Stromal cell of bone marrow (primary cell): ENCODE measurements at regions not wholly inside any gene's neighbourhood (a gene's known extent, or its start where the extent isn't known, plus 50 kb on each side); places are given as distances from the start of the nearest gene placed in this dataset.
"Not testable (repeated sequence)": the region's sequence is repeated elsewhere in the genome, so short reads cannot be mapped to it uniquely, and the experiment has no call there.

Experiments used
- DNase-seq: peaks from one replicate; pipeline ENCODE4 v3.0.0-alpha.2; 2012; ENCODE audit warnings: low read depth

- DNase-seq = no peak
These were observed 518.9 kb downstream of the BCKDHB start for GRCh38 chr6:80625405-80625804.

- DNase-seq = no peak
These were observed 516.8 kb downstream of the BCKDHB start for GRCh38 chr6:80623066-80623815.

DNA sequence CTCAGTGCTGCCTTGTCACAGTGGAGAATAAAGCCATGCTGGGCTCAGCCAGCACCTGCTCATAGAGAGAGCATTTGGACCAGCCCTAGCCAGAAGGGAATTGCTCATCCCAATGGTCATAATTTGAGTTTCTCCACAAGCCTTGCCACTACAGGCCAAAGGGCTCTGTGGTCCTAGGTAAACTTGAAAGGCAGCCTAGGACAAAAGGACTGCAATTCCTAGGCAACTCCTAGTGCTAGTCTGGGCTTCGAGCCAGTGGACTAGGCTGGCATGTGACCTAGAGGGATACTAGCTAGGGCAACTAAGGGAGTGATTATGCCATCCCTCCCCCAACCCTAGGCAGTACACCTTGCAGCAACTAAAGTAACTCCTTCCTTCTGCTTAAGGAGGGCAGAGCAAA, 516.2 kb downstream of the BCKDHB start:
- DNase-seq = no peak

DNA sequence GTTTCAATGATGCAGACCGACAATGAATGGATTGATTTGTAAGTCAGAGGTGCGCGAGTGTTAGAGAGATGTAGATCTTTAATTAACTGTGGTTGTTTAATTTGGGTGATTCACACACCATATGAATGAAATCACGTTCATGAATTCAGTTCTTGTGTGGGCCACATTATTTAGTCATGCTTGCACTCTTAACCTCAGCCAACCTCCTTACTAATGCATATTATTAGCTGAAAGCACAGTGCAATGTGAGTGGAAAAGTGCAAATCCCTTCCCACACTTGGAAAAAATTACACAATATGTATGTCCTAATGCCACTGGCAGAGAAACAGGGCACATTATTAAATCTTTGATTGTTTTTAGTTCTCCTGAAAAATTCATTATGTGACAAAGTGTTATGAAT, 512.5 kb downstream of the BCKDHB start:
- DNase-seq = no peak

DNA sequence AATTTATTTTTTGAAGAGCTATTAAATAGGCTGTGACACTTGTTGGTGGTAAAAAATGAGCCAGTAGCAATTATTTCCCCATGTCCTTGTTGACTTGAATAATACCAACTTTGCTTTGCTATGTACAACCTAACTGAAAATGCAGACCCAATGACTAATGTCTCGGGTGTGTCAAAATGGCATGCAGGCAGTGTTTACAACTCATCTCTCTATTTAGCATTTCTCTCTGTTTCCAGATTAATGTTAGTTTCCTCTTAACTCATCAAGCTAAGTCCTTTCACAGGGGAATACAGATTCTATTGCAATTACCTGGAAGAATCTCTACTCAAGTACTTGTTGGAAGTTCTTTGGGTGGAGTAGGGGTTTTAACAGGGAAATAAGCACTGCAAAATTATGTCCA, 504.4 kb downstream of the BCKDHB start:
- DNase-seq = no peak

DNA sequence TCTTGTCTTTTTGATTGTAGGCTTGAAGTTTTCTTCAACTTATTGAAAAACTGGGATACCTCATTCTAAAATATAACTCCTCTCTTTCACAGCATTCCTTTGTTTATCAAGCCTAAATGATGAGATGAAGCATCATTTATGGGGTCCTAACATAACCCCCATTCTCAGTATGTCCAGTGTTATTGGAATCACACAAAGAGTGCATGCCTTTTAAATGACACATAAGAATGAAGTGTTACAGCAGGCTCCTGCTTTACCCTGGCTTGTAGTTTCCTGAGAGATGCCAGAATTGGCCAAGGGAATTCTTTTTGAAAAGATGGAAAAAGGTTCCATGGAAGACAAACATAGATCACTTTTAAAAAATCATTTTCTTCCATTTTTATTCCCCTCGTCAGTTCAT, 502.4 kb downstream of the BCKDHB start:
- DNase-seq = no peak

DNA sequence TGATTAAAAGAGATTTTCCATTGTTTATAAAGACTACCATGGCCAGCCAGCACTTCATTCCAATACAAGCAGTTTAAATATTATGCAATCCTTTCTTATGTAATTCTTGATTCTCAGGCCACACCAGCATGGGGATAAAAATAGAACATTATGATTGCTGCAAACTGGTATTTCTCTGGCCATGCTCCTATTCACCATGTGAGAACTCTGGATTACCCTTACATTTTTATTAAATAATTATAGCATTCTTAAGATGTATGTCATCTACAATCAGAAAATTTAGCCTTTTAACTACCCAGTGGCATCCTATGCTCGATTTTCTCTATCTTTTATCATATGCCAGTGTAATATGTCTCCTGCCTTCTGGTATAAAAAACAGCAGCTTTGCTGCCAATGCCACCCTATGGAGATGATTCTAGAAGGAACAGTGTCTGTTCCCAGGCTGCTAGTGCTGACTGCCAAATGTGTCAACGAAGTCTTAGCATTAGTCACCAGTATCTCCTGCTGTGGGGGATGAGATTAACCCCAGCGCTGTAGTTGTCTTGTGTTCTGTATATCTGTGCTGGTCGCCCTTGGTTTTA, 501.4 kb downstream of the BCKDHB start:
- DNase-seq = peak; percentile 81

DNA sequence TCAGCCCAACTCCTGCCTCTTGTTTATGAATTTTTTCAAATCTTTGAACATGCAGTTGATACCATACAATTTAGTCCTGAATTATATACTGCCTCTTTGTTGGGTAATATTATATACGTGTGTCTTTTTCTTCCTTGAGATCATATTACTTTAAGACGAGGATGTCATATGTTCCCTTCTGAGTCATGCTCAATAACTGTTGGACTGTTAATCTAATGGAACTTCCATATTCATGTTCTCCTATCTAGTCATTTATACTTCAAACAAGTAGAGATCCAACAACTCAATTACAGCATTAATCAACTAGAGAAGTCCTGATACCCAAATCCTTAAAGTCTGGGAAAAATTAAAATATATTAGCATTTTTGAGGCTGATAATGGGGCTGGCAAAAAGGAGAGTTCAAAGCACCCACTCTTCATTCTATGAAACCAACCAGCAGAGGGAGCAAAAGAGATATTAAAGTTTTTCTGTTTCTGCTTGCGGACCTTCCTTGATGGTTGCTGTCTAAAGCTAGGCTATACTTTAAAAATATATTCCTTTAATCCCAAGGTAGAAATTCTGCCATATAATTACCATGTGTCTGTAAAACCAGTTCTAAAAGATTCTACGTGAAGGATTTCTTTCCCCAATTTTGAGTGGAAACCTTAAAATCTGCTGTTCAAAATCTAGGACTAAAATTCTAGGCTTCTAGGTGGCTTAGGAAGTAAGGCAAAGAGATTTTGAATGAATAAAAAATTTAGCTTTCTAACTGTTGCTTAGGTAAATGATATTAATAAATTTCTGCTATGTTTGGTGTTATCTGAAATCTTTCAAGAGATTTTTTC, 498.9 kb downstream of the BCKDHB start:
- no peak for DNase-seq

DNA sequence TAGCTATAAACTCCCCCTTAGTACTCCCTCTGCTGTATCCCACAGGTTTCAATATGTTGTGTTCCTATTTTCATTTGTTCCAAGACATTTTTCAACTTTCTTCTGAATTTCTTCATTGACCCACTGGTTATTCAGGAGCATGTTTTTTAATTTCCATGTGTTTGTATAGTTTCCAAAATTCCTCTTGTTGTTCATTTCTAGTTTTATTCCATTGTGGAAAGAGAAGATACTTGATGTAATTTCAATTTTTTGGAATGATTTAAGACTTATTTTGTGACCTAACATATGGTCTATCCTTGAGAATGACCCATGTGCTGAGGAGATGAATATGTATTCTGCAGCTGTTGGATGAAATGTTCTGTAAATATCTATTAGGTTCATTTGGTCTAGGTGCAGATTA, 497.2 kb downstream of the BCKDHB start:
- no peak for DNase-seq

DNA sequence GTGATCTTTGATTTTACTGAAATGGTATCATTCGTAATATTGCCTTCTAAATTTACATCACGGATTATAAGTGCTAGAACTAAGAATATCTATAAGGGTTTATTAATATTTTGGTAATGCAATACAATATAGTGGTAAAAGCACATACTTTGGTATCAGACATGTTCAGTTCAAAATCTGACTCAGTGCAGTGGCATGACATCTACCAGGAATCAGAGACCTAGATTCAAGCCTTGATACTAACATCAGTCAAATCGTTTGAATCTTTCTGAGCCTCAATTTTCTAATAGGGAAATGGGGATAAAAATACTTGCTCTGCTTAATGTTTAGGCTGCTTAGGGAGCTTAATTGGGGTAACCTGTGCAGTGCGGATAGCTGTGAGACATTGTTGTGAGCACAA, 488.0 kb downstream of the BCKDHB start:
- DNase-seq = no peak

DNA sequence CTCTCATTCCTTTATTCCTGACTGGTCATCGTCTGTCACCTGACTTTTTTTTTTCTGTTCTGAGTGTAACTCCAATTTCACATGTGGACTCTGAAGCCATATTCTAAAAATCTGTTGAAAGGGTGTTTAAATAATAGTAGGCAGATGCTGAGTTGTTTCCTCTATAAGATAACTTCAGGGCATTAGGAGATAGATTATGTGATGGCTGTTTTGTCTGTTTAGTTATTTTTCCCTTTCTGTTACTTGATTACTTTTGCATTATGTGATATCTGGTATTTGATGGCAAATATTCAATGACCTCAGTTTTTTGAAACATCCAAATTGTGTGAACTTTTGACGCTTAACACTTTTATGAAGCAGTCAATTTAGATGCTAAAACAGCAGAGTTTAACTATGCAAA, 486.0 kb downstream of the BCKDHB start:
- DNase-seq = no peak

- no peak for DNase-seq
These were observed 479.8 kb downstream of the BCKDHB start for GRCh38 chr6:80586242-80586641.

DNA sequence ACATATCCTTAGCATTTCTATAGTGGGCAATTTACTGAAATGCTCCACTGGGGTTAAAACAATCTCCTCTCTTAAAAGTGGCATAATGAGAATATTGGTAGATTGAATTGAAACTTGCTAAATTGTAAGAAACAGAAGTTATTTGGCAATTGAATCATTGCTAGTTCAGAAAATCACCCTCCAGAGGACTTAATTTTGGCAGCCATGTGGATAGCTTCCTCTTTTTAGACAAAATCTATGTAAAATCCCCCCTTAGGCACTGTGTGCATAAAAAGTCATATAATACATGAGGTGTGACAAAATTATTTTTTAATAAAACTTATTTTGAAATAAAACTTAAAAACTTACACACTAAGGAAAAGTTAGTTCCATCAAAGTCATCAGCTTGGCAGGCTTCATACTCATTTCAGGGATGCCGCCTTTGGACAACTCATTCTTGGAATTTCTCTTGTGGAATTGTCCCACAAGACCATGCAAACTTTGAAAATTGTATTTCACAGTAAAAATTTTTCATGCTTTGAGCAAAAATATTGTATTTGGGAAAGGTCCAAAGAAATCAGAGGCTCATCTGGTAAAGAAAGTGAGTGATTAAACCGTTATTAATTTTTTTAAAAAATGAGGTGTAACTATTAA, 473.0 kb downstream of the BCKDHB start:
- peak; percentile 17 for DNase-seq

GRCh38 chr6:80573320-80573719, 466.8 kb downstream of the BCKDHB start:
- not testable (repeated sequence) for DNase-seq

- DNase-seq = no peak
These were observed 459.9 kb downstream of the BCKDHB start for GRCh38 chr6:80566361-80566760.

- DNase-seq = no peak
These were observed 446.7 kb downstream of the BCKDHB start for GRCh38 chr6:80553071-80553740.

- no peak for DNase-seq
These were observed 444.3 kb downstream of the BCKDHB start for GRCh38 chr6:80550748-80551147.

DNA sequence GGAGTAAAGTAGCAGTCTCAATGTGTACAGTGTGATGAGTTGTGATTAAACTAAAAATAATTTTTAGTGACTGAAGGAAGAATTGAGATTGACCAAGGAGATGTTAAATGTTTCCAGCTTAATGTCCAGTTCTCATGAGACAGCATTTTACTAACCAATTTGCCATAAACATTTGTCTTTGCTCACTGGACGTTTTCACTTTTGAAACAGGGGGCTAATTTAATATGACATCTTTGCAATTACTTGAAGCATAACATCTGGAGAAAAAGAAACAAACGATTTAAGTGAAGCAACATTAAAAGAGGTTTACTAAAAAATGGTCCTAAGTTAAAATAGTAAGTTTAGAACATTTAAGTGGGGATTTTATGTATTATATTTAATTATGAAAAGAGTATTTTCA, 443.8 kb downstream of the BCKDHB start:
- no peak for DNase-seq

- no peak for DNase-seq
These were observed 442.1 kb downstream of the BCKDHB start for GRCh38 chr6:80548532-80548931.

DNA sequence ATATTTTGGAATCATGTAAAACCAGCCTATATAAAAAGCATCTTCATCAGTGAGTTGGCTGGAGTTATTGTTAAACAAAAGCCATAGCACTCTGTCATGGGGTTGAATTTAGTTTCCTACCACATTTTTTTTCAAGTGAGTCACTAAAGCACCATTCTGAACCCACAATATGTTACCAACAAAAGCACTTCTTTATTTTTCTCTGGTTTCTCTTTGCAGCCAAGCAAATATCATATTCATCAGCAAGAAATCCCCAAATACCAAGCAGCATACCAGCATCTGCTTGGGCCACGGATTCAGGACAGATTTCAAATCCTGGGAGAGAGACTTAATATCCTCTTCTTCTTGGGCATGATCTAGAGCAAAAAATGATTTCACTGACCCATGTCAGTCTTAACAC, 441.4 kb downstream of the BCKDHB start:
- DNase-seq = peak; percentile 83

DNA sequence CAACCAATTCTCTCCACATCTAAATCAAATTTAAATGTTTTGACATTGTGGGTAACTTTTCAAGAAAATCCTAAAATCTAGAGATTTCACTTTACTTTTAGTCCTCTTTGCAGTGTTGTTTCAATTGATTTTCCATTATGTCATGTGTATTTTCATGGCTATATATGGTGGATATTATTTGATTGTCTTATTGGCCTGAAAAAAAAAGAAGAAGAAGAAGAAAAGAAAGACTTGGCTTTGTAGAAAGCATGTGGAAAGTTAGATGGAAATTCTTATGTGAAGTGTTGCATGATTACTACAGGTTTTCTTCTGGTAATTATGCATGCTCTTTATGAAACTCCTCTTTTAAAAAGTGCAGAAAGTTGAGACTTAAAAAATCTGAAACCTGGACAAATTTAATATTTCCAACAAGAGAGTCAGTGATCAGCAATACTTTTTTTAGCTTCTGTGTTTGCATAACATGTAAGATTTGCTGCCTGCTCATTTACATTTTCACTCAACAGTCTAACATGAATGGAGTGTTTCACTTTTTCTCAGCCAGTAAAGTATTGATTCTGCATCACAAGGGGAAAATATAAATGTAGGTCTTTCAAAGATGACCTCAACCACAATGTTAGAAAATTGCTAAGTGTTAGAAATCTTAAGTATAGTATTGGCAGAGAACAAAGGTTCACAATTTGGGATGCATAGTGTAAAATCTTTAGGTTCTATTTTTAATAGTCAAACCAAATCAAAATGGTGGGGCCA, 438.7 kb downstream of the BCKDHB start:
- DNase-seq = no peak
